Activated T-cell treated with anti-CD3 and anti-CD28 coated beads, Interleukin-2, amount 50 U/mL, for 24 hours (primary cell): ENCODE measurements at regions not wholly inside any gene's neighbourhood (a gene's known extent, or its start where the extent isn't known, plus 50 kb on each side); places are given as distances from the start of the nearest gene placed in this dataset.
"Not testable (repeated sequence)": the region's sequence is repeated elsewhere in the genome, so short reads cannot be mapped to it uniquely, and the experiment has no call there.

Source experiments
- DNase-seq: peaks from one replicate; pipeline ENCODE4 v3.0.0-alpha.2; 2020
- H3K27ac Mint-ChIP-seq: 2 replicates; pipeline ENCODE4 v1.8.0; 2020; ENCODE audit warnings: mild to moderate bottlenecking, mixed read lengths
- H3K27me3 Mint-ChIP-seq: 2 replicates; pipeline ENCODE4 v1.8.0; 2020; ENCODE audit warnings: mixed read lengths
- H3K36me3 Mint-ChIP-seq: 2 replicates; pipeline ENCODE4 v1.8.0; 2020; ENCODE audit warnings: low read depth, mixed read lengths
- H3K4me1 Mint-ChIP-seq: 2 replicates; pipeline ENCODE4 v1.8.0; 2020; ENCODE audit warnings: low read depth, mixed read lengths
- H3K4me3 Mint-ChIP-seq: 2 replicates; pipeline ENCODE4 v1.8.0; 2020; ENCODE audit warnings: mild to moderate bottlenecking, moderate library complexity, mixed read lengths
- H3K9me3 Mint-ChIP-seq: 2 replicates; pipeline ENCODE4 v1.8.0; 2020; ENCODE audit warnings: mixed read lengths

DNA sequence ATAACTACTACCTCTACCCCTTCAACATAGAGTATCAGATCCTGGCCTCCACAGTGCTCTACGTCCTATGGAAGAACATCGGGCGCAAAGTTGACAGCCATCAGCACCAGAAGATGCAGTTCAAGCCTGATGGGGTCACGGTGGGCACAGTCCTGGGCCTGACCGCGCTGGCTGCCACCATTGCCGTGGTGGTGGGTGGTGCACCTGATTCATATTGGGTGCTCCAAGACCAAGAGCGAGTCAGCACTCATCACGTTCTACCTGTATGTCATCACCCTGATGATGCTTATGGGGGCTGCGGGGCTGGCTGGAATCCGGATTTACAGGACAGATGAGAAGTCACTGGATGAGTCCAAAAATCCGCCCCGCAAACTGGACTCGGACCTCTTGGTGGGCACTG lies 846.4 kb downstream of the RPIA start:
- not testable (repeated sequence) for H3K27ac Mint-ChIP-seq, H3K36me3 Mint-ChIP-seq, H3K4me3 Mint-ChIP-seq, H3K9me3 Mint-ChIP-seq, DNase-seq, H3K27me3 Mint-ChIP-seq, H3K4me1 Mint-ChIP-seq

DNA sequence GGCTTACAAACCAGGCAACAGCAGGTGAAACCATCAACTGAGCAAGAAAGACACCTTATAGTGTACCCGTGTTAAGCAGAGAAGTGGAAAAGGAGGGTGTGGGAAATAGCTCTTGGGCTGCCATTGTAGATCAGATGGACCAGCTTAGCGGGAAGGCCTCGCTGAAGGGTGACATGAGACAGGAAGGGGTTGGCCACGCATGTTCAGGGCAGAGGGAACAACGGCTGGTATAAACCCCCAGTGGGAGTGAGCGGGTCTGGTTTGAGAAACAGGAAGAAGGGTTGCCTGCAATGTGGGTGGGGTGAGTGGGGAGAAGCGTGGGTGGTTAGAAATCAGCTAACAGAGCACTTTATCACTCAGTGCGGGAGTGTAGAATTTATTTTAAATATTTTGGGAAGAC lies 852.6 kb downstream of the RPIA start:
- not testable (repeated sequence) for H3K4me3 Mint-ChIP-seq, H3K36me3 Mint-ChIP-seq, H3K27me3 Mint-ChIP-seq, H3K27ac Mint-ChIP-seq, H3K4me1 Mint-ChIP-seq, DNase-seq, H3K9me3 Mint-ChIP-seq

- H3K9me3 Mint-ChIP-seq, DNase-seq, H3K4me1 Mint-ChIP-seq, H3K27ac Mint-ChIP-seq, H3K36me3 Mint-ChIP-seq, H3K4me3 Mint-ChIP-seq, H3K27me3 Mint-ChIP-seq: not testable (repeated sequence)
Measured at GRCh38 chr2:89579154-89579553, 887.7 kb downstream of the RPIA start.

DNA sequence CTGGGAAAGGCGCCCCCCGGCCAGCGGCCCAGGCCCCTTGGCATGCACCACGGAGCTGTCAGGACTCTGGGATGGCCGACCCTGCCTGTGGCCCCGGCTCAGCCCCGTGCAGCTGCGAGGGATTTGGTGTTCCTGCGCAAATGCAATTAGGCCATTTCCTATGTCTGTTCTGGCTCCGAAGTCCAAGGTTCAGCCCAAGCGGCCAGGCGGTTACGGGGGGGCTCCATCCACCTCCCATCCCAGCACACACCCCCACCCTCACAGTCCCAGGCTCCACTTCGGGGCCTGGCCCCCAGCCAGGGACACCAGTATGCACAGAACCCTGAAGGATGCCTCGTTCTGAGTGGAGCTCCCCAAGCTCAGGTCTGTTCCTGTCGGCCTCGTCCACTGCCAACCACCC lies 891.3 kb downstream of the RPIA start:
- not testable (repeated sequence) for H3K36me3 Mint-ChIP-seq, H3K27ac Mint-ChIP-seq, H3K4me3 Mint-ChIP-seq, H3K27me3 Mint-ChIP-seq, H3K4me1 Mint-ChIP-seq, DNase-seq, H3K9me3 Mint-ChIP-seq

- DNase-seq: not testable (repeated sequence)
Measured at GRCh38 chr2:89584046-89584445, 892.6 kb downstream of the RPIA start.

DNA sequence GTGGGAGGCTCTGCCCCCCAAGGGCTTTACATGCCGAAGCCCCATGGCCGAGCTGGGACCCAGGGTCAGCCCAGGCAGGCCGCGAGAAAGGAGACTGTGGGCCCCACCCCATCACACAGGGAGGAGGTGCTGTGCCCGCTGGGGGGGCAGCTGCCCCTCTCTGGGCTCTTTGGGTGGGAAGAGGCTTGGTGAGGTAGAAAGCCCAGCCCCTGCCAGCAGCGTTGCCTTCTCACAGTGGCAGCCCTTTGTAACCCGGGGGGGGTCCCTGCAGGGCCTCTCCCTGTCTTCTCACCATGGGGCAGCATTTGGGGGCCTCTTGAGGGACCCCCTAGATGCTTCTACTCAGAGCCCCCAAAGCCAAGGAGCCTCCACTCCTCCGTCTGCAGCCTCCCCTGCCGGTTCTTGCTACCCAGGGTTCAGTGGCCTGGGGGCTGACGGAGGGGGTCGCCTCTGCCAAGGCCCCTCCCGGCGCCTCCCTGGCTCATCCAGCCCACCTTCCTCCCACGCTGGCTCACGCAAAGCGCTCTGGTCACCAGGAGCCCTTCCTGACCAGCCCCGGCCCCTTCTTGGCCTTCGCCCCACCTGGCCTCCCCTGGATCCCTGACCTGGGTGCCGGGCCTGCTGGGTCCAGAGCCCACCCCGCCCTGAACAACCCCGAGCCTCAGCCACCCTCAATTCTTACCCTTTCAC lies 893.5 kb downstream of the RPIA start:
- H3K9me3 Mint-ChIP-seq, H3K27me3 Mint-ChIP-seq, H3K36me3 Mint-ChIP-seq, H3K4me1 Mint-ChIP-seq, H3K4me3 Mint-ChIP-seq, DNase-seq, H3K27ac Mint-ChIP-seq: not testable (repeated sequence)

More at GRCh38 chr2:89584046-89584445, 892.6 kb downstream of the RPIA start:
- H3K27ac Mint-ChIP-seq, H3K4me3 Mint-ChIP-seq, H3K9me3 Mint-ChIP-seq, H3K4me1 Mint-ChIP-seq, H3K27me3 Mint-ChIP-seq, H3K36me3 Mint-ChIP-seq: not testable (repeated sequence)

DNA sequence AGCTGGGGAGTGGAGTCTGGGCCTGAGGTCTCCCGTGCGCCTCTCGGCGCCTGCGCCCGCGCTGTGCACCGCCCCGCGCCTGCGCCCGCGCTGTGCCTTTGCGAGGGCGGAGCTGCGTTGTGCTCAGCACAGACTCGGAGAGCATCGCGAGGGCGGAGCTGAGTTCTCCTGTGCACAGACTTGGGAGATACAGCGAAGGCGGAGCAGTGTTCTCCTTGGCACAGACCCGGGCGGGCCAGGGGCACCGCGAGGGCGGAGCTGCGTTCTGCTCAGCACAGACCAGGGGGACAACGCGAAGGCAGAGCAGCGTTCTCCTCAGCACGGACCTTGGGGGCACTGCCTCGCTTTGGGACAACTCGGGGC lies 894.1 kb downstream of the RPIA start:
- peak overlapping the region; percentile 46 for H3K4me3 Mint-ChIP-seq
- DNase-seq, H3K36me3 Mint-ChIP-seq, H3K27ac Mint-ChIP-seq, H3K9me3 Mint-ChIP-seq, H3K27me3 Mint-ChIP-seq, H3K4me1 Mint-ChIP-seq: not testable (repeated sequence)

GRCh38 chr2:89599843-89600242 lies 908.4 kb downstream of the RPIA start:
- H3K27me3 Mint-ChIP-seq, H3K4me1 Mint-ChIP-seq, H3K36me3 Mint-ChIP-seq, DNase-seq, H3K27ac Mint-ChIP-seq, H3K9me3 Mint-ChIP-seq, H3K4me3 Mint-ChIP-seq: not testable (repeated sequence)

- peaks cover 10% of the 10 kb centered on the region for H3K9me3 Mint-ChIP-seq
- DNase-seq, H3K27ac Mint-ChIP-seq: not testable (repeated sequence)
Measured at GRCh38 chr2:89606514-89606913, 915.0 kb downstream of the RPIA start.

GRCh38 chr2:89610207-89610926 lies 918.9 kb downstream of the RPIA start:
- H3K27ac Mint-ChIP-seq, H3K4me1 Mint-ChIP-seq, H3K4me3 Mint-ChIP-seq: not testable (repeated sequence)

More at GRCh38 chr2:89606514-89606913, 915.0 kb downstream of the RPIA start:
- H3K36me3 Mint-ChIP-seq, H3K27me3 Mint-ChIP-seq, H3K4me3 Mint-ChIP-seq, H3K4me1 Mint-ChIP-seq: not testable (repeated sequence)

DNA sequence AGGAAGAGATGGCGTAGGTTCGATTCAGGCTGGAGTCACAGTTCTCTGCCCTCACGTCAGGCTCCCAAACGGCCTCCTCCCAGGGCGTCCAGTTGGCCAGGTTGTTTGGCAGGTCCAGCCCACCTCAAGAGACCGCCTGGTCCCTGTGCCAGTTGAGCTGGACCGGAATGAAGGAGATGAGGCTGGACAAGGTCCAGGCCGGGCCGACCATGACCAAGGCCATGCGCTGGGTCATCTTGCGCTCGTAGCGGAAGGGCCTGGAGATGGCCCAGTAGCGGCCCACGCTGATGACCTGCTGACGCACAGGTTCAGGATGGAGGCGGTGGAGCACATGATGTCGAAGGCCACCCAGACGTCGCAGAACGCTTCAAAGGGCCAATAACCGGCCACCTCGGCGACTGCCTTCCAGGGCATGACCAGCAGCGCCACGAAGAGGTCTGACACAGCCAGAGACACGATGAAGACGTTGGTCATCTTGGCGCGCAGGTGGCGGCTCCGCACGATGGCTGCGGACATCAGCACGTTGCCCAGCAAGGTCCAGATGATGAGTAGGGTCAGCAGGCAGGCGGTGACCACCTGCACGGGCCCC lies 919.5 kb downstream of the RPIA start:
- H3K4me3 Mint-ChIP-seq, H3K27ac Mint-ChIP-seq, DNase-seq, H3K4me1 Mint-ChIP-seq, H3K36me3 Mint-ChIP-seq: not testable (repeated sequence)
- Mint-ChIP-seq H3K9me3 (peaks cover 10% of the 10 kb centered on the region), H3K27me3 (peaks cover 11% of the 10 kb centered on the region)

More at GRCh38 chr2:89610207-89610926, 918.9 kb downstream of the RPIA start:
- not testable (repeated sequence) for DNase-seq, H3K36me3 Mint-ChIP-seq
- peaks cover 10% of the 10 kb centered on the region for H3K9me3 Mint-ChIP-seq
- peaks cover 11% of the 10 kb centered on the region for H3K27me3 Mint-ChIP-seq

GRCh38 chr2:89611710-89612109 lies 920.2 kb downstream of the RPIA start:
- peaks cover 11% of the 10 kb centered on the region for H3K27me3 Mint-ChIP-seq
- H3K36me3 Mint-ChIP-seq, H3K4me1 Mint-ChIP-seq, DNase-seq, H3K27ac Mint-ChIP-seq, H3K4me3 Mint-ChIP-seq: not testable (repeated sequence)
- peaks cover 10% of the 10 kb centered on the region for H3K9me3 Mint-ChIP-seq

- H3K27ac Mint-ChIP-seq, DNase-seq, H3K27me3 Mint-ChIP-seq, H3K4me3 Mint-ChIP-seq, H3K9me3 Mint-ChIP-seq, H3K4me1 Mint-ChIP-seq, H3K36me3 Mint-ChIP-seq: not testable (repeated sequence)
Measured at GRCh38 chr2:89649268-89649667, 957.8 kb downstream of the RPIA start.

DNA sequence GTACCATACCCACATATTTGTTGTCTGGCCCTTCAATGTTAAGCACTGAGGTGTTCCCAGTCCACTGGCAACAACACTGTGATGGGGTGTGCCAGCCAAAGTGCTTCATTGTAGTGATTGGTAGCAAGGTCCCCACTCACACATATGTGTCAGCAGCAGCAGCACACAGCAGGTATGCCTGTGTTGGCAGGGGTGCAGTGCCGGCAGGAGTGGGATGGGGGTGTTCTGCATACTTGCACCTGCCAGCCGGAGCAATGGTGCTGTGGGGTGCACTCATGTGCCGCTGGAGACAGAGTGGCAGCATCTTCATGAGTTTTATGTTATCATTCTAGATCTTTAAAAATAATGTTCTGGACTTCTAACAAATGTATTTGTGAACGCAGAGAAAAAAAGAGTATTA lies 987.8 kb downstream of the RPIA start:
- not testable (repeated sequence) for H3K4me1 Mint-ChIP-seq, H3K27me3 Mint-ChIP-seq, H3K27ac Mint-ChIP-seq, H3K4me3 Mint-ChIP-seq, DNase-seq, H3K36me3 Mint-ChIP-seq
- H3K9me3 Mint-ChIP-seq: peaks cover 23% of the 10 kb centered on the region
